Naive B cell (primary cell): ENCODE measurements at regions not wholly inside any gene's neighbourhood (a gene's known extent, or its start where the extent isn't known, plus 50 kb on each side); places are given as distances from the start of the nearest gene placed in this dataset.

Experiments
- ATAC-seq, 2 donors: fragments of 150-1000 bp; cut with Tn5 transposase; 2 replicates each; pipeline ENCODE4 v1.10.0; 2021; ENCODE audit warnings: low read depth in 2 of 2, mild to moderate bottlenecking in 2 of 2, moderate library complexity in 2 of 2
- DNase-seq: peaks from one replicate; pipeline ENCODE4 v3.0.0; 2022
- H3K27ac Mint-ChIP-seq, 6 donors: one replicate each; pipeline ENCODE4 v1.8.0; 2020 to 2022; ENCODE audit warnings: mild to moderate bottlenecking in 6 of 6, mixed read lengths in 6 of 6, moderate library complexity in 5 of 6, inconsistent platforms in 2 of 6
- H3K27me3 Mint-ChIP-seq, 3 donors: one replicate each; pipeline ENCODE4 v1.8.0; 2021 to 2022; ENCODE audit warnings: mixed read lengths in 3 of 3, mild to moderate bottlenecking in 1 of 3
- H3K36me3 Mint-ChIP-seq, 2 donors: one replicate each; pipeline ENCODE4 v1.8.0; 2020 to 2022; ENCODE audit warnings: mixed read lengths in 2 of 2, inconsistent platforms in 1 of 2, mild to moderate bottlenecking in 1 of 2
- H3K4me1 Mint-ChIP-seq, 3 donors: one replicate each; pipeline ENCODE4 v1.8.0; 2020 to 2022; ENCODE audit warnings: mixed read lengths in 3 of 3, inconsistent platforms in 1 of 3, mild to moderate bottlenecking in 1 of 3, moderate library complexity in 1 of 3
- H3K4me3 Mint-ChIP-seq, 8 donors: one replicate each; pipeline ENCODE4 v1.8.0; 2020 to 2022; ENCODE audit warnings: mild to moderate bottlenecking in 8 of 8, mixed read lengths in 8 of 8, moderate library complexity in 8 of 8, inconsistent platforms in 2 of 8
- H3K9me3 Mint-ChIP-seq, 7 donors: one replicate each; pipeline ENCODE4 v1.8.0; 2020 to 2022; ENCODE audit warnings: mixed read lengths in 7 of 7, mild to moderate bottlenecking in 5 of 7, inconsistent platforms in 2 of 7, moderate library complexity in 1 of 7

DNA sequence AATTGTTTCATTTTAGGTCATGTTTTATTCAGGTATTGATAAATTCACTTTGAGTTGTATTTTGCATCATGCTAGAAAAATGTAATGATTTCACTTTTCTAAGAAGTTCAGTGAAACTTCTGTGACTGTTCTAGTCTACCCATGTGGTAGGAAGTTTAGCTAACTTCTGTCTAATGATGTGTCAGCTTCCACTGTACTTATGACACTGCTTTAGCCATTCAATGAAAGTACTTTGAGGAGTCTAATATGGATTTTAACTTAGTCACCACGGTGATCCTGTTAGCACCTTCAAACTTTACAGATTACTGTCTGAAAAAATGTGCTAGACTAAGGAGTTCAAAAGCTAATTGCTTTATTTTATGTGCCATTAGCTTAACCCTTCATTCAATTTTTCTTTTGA lies 1510.5 kb upstream of the CDH9 start:
- Mint-ChIP-seq H3K27me3 (no peaks in the 10 kb centered on the region), H3K4me3 (no peak overlapping the region), H3K27ac (no peak overlapping the region), H3K36me3 (no peaks in the 10 kb centered on the region), H3K9me3 (peaks cover 0 to 7% (median 3%) of the 10 kb centered on the region in 7 donors), H3K4me1 (no peaks in the 10 kb centered on the region)
- ATAC-seq (no peak), DNase-seq (no peak)

DNA sequence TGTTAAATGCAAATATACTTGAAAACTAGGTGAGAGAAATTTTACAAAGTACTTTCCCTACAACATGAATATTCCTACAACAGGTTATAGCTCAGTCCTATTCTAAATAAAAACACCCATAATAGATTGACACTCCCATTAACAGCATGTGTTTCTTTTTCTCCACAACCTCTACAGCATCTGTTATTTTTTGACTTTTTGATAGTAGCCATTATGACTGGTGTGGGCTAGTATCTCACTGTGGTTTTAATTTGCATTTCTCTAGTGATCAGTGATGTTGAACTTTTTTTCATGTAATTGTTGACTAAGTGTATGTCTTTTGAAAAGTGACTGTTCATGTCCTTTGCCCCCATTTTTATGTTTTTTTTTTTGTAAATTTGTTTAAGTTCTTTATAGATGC lies 1506.1 kb upstream of the CDH9 start:
- Mint-ChIP-seq H3K36me3 (no peaks in the 10 kb centered on the region), H3K9me3 (peaks cover 0 to 7% (median 3%) of the 10 kb centered on the region in 7 donors), H3K4me3 (no peak overlapping the region), H3K4me1 (no peaks in the 10 kb centered on the region), H3K27ac (no peak overlapping the region), H3K27me3 (no peaks in the 10 kb centered on the region)
- ATAC-seq (no peak), DNase-seq (no peak)

DNA sequence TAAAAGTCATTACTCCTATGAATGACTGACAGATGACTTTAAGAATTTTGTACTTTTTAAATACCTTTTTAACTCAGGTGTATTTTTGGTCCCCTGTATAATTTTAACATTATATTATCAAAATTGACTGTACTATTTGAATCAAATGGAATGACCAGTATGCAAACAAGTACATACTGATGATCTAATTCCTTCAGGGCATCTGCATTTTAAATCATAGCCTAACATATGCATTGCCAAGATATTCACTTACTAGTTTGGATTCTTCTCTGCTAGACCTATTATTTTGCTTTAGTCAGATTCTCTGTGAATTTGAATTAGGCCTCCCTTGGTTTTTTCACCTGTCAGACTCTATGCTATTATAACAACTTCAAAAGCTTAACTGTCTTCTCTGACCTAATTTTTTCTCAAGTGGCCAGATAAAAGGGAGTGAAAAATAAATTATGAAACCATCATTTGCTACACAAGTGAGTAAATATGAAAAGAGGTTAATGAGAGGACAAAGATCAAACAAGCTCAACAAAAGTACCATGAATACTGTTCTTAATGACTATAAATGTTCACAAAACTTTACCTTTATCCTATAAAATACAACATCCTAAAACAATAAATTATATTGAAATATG lies 1505.2 kb upstream of the CDH9 start:
- Mint-ChIP-seq H3K9me3 (peaks cover 0 to 7% (median 4%) of the 10 kb centered on the region in 7 donors), H3K36me3 (no peaks in the 10 kb centered on the region), H3K4me1 (no peaks in the 10 kb centered on the region), H3K27me3 (no peaks in the 10 kb centered on the region), H3K4me3 (no peak overlapping the region), H3K27ac (no peak overlapping the region)
- ATAC-seq = no peak
- no peak for DNase-seq

DNA sequence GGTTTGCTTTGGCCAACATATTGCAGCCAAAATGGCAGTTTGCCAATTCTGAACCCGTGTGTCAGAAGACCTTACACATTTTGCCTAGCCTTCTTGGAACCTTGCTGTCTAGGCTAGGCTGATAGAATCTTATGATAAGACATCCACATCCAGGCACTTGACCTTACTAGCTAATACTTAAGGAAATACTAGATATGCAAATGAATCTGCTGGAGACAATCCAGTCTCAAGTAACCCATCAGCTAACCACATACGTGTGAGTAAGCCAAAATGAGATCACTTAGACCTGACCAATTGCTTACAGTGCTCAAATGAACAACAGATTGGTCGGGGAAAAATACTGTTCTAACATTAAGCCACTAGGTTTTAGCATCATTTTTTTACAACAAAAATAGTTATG lies 1504.6 kb upstream of the CDH9 start:
- no peaks in the 10 kb centered on the region for H3K4me1 Mint-ChIP-seq
- no peaks in the 10 kb centered on the region for H3K36me3 Mint-ChIP-seq
- peaks cover 0 to 7% (median 4%) of the 10 kb centered on the region in 7 donors for H3K9me3 Mint-ChIP-seq
- H3K27me3 Mint-ChIP-seq = no peaks in the 10 kb centered on the region
- DNase-seq (no peak), ATAC-seq (no peak)
- H3K27ac Mint-ChIP-seq = no peak overlapping the region
- no peak overlapping the region for H3K4me3 Mint-ChIP-seq

DNA sequence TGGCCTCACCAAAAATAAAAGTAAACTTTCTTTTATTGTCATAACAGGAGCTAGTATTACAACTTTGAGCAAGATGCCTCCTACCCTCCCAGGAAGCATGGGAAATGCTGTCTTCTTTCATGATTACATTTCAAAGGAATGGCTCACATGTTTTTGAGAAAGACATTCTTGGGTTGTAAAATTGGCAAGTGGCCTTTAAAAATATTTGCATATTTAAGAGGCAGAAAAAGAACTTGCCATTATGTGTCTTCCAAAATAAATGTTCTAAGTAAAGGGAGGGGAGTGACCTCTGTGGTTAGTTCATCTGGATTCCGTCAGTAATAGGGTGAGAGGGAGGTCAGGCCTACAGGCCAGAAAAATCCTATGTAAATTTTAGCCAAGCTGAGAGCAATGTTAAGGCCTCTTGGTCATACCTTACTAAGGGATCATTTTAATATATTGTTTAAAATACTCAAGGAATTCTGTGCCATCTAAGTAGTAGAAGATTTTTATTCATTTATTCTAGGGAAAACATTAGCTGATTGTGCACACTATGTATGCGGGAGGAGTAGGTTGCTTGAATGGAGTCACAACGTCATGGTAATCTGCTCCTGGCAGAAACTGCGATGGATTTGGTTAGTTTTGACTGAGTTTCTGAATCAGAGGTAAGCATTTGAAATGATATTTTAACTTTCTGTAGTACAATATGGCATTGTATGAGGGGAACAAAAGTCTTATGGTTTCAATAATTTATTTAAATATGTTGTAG lies 1485.7 kb upstream of the CDH9 start:
- DNase-seq (no peak), ATAC-seq (no peak)
- Mint-ChIP-seq H3K4me1 (no peaks in the 10 kb centered on the region), H3K27me3 (no peaks in the 10 kb centered on the region), H3K4me3 (no peak overlapping the region), H3K9me3 (peaks cover 0 to 31% (median 10%) of the 10 kb centered on the region in 7 donors), H3K36me3 (no peaks in the 10 kb centered on the region), H3K27ac (no peak overlapping the region)

DNA sequence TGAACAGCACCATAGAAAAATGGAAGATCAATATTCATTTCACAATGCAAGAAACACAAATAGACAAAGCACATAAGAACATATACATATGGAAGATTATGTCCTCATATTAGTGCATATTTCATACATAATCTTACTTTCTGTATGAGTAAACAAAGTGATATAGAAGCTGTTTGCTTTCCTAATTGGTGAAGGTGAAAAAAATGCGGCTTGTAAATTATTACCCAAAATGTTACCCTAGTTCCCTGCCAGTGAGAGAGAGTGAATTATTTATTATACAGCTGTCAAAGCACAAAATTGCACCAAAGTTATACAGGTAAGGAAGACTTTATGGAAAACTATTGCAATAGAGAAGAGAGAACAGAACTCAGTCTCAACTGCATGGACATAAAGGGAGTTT lies 1485.0 kb upstream of the CDH9 start:
- DNase-seq = no peak
- Mint-ChIP-seq H3K36me3 (no peaks in the 10 kb centered on the region), H3K4me3 (no peak overlapping the region), H3K27me3 (no peaks in the 10 kb centered on the region), H3K27ac (no peak overlapping the region), H3K9me3 (peaks cover 0 to 31% (median 10%) of the 10 kb centered on the region in 7 donors), H3K4me1 (no peaks in the 10 kb centered on the region)
- no peak for ATAC-seq

DNA sequence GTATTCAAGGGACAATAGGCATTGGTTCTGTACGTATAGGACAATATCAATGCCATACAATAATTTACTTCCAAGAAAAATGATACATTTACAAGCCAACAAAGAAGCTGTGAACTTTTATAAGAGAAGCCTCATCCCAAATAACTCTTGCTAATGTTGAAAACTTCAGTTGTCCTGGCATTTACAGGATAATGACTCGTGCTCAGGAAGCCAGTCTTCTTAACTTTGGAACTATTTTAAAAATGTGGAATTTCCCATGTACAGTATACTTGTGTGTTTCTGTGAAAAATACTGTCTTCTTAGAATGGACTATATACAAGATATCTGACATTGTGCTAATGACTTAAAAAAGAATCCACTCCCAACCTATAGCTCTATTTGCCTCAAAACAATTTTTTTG lies 1479.3 kb upstream of the CDH9 start:
- H3K27me3 Mint-ChIP-seq = no peaks in the 10 kb centered on the region
- H3K36me3 Mint-ChIP-seq = no peaks in the 10 kb centered on the region
- DNase-seq (no peak), ATAC-seq (no peak)
- H3K4me1 Mint-ChIP-seq = no peaks in the 10 kb centered on the region
- peaks cover 0 to 23% (median 7%) of the 10 kb centered on the region in 7 donors for H3K9me3 Mint-ChIP-seq
- no peak overlapping the region for H3K4me3 Mint-ChIP-seq
- H3K27ac Mint-ChIP-seq = no peak overlapping the region

DNA sequence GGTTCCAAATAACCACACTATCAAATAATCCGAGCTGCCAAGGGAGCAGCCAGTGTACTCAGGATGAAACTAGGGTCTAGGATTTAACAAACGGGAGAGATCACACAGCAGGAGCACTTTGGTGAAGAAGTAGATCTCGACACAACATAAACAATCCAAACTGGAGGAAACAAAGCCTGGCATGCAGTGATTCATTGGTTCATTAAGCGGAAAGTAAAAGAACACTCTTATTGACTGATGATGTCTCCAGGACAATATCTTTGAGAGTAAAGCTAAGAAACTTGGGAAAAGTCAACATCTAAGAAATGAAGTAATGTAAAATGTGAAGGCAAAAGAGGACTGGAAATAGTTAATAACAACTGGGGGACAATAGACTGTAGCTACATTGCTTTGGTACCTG lies 1478.3 kb upstream of the CDH9 start:
- no peak for DNase-seq
- Mint-ChIP-seq H3K36me3 (no peaks in the 10 kb centered on the region), H3K9me3 (peaks cover 0 to 13% (median 7%) of the 10 kb centered on the region in 7 donors), H3K27ac (no peak overlapping the region), H3K4me1 (no peaks in the 10 kb centered on the region), H3K27me3 (no peaks in the 10 kb centered on the region), H3K4me3 (no peak overlapping the region)
- no peak for ATAC-seq

DNA sequence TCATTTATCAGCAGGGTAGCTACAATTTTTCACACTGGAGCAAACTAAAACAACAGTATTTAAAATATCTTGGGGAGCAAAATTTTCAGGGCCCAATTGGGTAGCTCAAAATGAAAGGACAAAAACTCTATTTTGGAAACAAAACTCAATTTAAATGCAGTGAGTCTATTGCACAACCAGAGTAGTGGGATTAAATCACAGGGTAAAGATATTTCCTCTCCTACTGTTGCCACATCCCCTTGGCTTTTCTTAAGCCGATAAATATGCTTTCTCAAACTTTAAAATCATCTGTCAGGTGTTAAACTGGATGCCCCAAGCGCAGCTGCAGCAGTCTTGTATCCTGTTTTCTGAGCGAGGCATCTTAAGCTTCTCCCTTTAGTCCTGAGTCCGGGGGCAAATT lies 1474.3 kb upstream of the CDH9 start:
- ATAC-seq = no peak
- peaks cover 0 to 8% (median 4%) of the 10 kb centered on the region in 7 donors for H3K9me3 Mint-ChIP-seq
- no peak for DNase-seq
- no peak overlapping the region for H3K4me3 Mint-ChIP-seq
- H3K4me1 Mint-ChIP-seq = no peaks in the 10 kb centered on the region
- H3K27me3 Mint-ChIP-seq = no peaks in the 10 kb centered on the region
- H3K36me3 Mint-ChIP-seq = no peaks in the 10 kb centered on the region
- no peak overlapping the region for H3K27ac Mint-ChIP-seq

DNA sequence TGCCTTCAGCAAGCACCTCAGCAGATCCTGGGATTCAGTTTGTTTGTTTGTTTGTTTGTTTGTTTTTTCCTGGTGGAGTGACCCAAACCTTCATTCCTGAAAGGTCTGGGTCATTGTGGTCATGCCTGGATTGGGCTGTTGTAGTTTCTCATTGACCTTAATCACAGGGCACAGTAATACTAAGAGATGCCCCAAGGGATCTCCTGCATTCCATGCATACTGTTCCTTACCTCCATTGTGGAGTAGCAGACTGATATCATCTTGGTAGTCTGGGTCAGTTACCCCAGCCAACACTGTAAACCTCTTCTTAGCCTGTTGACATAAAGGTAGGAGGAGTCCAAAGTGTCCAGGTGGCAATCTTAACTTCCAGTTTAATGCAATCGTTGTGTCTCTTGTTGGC lies 1466.7 kb upstream of the CDH9 start:
- H3K27me3 Mint-ChIP-seq = no peaks in the 10 kb centered on the region
- no peak for DNase-seq
- H3K9me3 Mint-ChIP-seq = peaks cover 0 to 11% (median 0%) of the 10 kb centered on the region in 7 donors
- no peak for ATAC-seq
- no peaks in the 10 kb centered on the region for H3K36me3 Mint-ChIP-seq
- no peak overlapping the region for H3K4me3 Mint-ChIP-seq
- no peaks in the 10 kb centered on the region for H3K4me1 Mint-ChIP-seq
- H3K27ac Mint-ChIP-seq = peak overlapping the region in 1 of 6 donors; percentile 42

DNA sequence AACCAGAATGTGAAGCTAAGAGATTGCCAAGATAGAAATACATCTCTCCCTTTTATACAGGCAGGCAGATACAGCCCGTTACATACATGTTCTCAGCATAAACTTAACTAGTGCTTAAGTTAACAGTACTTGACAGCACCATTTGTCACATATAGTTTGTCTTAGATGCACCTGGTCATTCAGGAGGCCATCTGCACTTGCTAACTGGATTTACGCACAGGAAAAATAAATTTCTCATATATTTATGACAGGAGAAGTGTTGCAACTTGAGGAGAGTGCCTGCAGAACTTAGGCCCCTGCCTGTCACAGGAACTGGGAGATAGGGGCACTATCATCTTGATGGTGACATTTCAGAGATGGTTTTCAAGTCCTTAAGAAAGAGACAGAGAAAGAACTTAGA lies 1462.1 kb upstream of the CDH9 start:
- Mint-ChIP-seq H3K9me3 (peaks cover 0 to 8% (median 0%) of the 10 kb centered on the region in 7 donors), H3K36me3 (no peaks in the 10 kb centered on the region), H3K27me3 (no peaks in the 10 kb centered on the region), H3K27ac (no peak overlapping the region), H3K4me1 (no peaks in the 10 kb centered on the region), H3K4me3 (no peak overlapping the region)
- DNase-seq = no peak
- no peak for ATAC-seq

DNA sequence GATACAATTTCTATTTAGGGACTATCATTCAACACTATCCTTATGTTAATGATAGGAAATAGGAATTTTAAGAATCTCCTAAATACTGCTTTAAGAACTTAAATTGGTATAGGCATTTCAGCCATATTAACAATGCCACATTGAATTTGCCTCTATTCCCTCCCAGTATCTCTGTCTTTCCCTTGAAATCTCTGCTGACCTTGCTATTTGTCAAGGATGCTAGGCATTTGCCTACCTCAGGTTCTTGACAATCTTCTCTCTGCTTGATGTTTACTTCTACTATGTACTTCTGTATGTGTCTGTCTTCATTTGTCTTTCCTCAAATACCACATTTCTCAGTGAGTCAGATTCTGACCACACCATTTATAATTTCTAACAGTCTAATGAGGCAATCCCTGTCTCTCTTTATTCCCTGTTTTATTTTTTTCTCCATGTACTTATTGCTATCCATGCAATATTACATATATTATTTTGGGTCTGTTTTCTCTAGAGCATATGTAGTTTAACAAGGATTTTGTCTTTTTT lies 1461.4 kb upstream of the CDH9 start:
- Mint-ChIP-seq H3K4me3 (no peak overlapping the region), H3K4me1 (no peaks in the 10 kb centered on the region), H3K9me3 (peaks cover 0 to 8% (median 0%) of the 10 kb centered on the region in 7 donors), H3K27me3 (no peaks in the 10 kb centered on the region), H3K36me3 (no peaks in the 10 kb centered on the region), H3K27ac (no peak overlapping the region)
- ATAC-seq (no peak), DNase-seq (no peak)

DNA sequence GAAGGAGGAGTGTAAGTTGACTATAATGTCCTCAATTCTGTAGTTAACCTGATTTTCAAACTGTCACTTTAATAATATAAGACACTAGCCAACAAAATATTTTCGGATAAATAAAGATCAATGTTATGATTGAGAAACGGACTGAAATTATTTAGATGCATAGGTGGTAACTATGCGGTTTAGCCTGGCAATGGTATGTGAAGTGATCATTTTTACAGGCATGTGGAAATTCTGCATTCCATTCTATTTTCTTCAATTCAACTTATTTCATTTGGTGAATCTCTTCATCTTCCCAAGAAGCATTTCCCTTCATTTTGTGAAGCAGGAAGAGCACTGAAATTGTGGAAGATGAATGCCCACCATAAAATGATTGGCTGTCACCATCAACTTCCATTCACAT lies 1457.5 kb upstream of the CDH9 start:
- H3K36me3 Mint-ChIP-seq = no peaks in the 10 kb centered on the region
- no peaks in the 10 kb centered on the region for H3K4me1 Mint-ChIP-seq
- H3K4me3 Mint-ChIP-seq = no peak overlapping the region
- H3K27ac Mint-ChIP-seq = no peak overlapping the region
- ATAC-seq = no peak
- no peaks in the 10 kb centered on the region for H3K27me3 Mint-ChIP-seq
- H3K9me3 Mint-ChIP-seq = peaks cover 0 to 20% (median 6%) of the 10 kb centered on the region in 7 donors
- DNase-seq = no peak

DNA sequence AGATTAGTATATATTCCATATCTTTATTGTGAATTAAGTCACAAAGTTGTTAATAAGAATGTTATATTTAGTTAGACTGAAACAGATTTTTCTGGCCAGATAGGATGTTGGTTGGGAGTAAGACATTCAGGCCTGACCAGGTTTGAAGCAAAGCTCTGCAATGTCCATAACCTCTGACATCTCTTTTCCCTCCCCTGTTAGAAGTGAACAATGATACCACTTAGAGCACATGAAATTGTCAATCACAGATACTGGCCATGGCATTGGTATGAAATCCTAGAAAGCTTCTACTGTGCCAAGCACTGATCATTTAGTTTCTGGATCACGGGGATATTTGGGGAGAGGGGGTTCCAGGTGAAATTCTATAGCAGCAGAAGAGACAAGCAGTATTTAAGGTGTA lies 1455.1 kb upstream of the CDH9 start:
- Mint-ChIP-seq H3K4me3 (no peak overlapping the region), H3K9me3 (peaks cover 0 to 20% (median 10%) of the 10 kb centered on the region in 7 donors), H3K36me3 (no peaks in the 10 kb centered on the region), H3K4me1 (no peaks in the 10 kb centered on the region), H3K27ac (no peak overlapping the region), H3K27me3 (no peaks in the 10 kb centered on the region)
- DNase-seq (no peak), ATAC-seq (no peak)
